TTC549 (cell line): ENCODE measurements at regions not wholly inside any gene's neighbourhood (a gene's known extent, or its start where the extent isn't known, plus 50 kb on each side); places are given as distances from the start of the nearest gene placed in this dataset.
"Not testable (repeated sequence)": the region's sequence is repeated elsewhere in the genome, so short reads cannot be mapped to it uniquely, and the experiment has no call there.

Source experiments
- FAIRE-seq: peaks from 2 replicates; lab custom pipeline; 2012; peaks lifted over from hg19 to GRCh38; lab: Jason Lieb, UNC

- not testable (repeated sequence) for FAIRE-seq
These were observed 1452.8 kb upstream of the TPTE start for GRCh38 chr21:9068622-9069021.

- FAIRE-seq, result not testable (repeated sequence)
These were observed 1450.7 kb upstream of the TPTE start for GRCh38 chr21:9070703-9071102.

- not testable (repeated sequence) for FAIRE-seq
These were observed 1448.4 kb upstream of the TPTE start for GRCh38 chr21:9073010-9073409.

- not testable (repeated sequence) for FAIRE-seq
These were observed 1446.6 kb upstream of the TPTE start for GRCh38 chr21:9074772-9075171.

GRCh38 chr21:9083091-9083826 is 1438.1 kb upstream of the TPTE start:
- not testable (repeated sequence) for FAIRE-seq

- not testable (repeated sequence) for FAIRE-seq
These were observed 1435.1 kb upstream of the TPTE start for GRCh38 chr21:9086299-9086698.

GRCh38 chr21:9087816-9088215 is 1433.6 kb upstream of the TPTE start:
- not testable (repeated sequence) for FAIRE-seq

GRCh38 chr21:9129741-9130140 is 1391.6 kb upstream of the TPTE start:
- not testable (repeated sequence) for FAIRE-seq

- not testable (repeated sequence) for FAIRE-seq
These were observed 1390.6 kb upstream of the TPTE start for GRCh38 chr21:9130817-9131216.
